Activated naive CD4-positive, alpha-beta T cell treated with Interleukin-2 at 50 U/mL for 16 hours (primary cell): ENCODE measurements at regions not wholly inside any gene's neighbourhood (a gene's known extent, or its start where the extent isn't known, plus 50 kb on each side); places are given as distances from the start of the nearest gene placed in this dataset.
"Not testable (repeated sequence)": the region's sequence is repeated elsewhere in the genome, so short reads cannot be mapped to it uniquely, and the experiment has no call there.

Source experiments
- DNase-seq: peaks from one replicate; pipeline ENCODE4 v3.0.0-alpha.2; 2020

DNA sequence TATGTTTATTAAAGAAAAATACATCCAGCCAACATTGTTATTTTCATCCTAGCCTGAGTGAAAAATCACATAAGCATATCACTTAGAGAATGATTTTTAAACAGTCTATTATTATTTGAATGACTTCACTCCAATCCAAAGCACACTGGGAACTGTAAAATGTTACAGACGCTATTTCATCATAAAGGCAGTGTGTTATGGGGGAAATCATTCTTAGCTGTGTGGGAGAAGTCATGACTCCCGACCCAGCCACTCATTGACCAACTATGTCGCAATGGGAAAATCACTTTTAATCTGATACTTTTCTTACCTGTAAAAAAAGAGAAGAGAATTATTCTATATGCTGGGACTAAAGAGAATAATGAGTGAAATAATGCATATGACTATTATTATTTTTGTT is 653.6 kb downstream of the TTLL7 start:
- not testable (repeated sequence) for DNase-seq

GRCh38 chr1:83343767-83344166 is 655.2 kb downstream of the TTLL7 start:
- not testable (repeated sequence) for DNase-seq

DNA sequence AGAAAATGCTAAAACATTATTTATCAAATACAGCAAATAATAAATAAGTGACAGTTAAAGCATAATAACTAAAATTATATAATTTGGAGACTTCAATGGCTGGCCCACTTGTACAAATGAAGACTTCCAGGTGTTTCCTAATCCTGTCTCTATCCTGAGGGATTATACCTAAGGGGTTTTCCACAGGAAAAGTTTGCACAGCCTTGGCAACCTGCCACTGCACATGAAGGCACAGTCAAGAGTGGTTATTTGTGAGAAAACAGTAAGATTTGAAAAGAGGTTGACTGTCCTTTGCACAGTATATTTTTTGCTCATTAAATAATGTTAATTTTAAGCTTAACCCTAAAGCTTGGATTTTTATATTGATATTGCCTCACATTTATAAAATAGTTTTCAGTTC is 655.9 kb downstream of the TTLL7 start:
- DNase-seq, result not testable (repeated sequence)

DNA sequence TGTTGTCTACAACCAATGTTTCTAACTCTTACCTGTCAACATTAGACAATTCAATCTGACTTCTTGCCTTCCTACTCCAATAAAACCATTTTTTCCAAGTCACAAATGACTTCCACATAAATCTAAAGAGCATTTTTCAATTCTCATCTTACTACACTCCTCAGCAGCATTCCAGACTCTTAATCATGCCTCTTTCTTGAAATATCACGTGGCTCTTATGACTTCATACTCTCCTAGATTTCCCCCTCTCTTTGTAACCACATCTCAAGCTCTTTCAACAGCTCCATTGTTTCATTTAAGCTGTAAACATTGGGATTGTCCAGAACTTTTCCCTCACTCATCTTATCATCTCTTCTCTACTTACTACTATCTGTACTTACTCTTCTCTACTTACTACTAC is 666.6 kb downstream of the TTLL7 start:
- DNase-seq, result not testable (repeated sequence)

GRCh38 chr1:83318366-83318765 is 680.6 kb downstream of the TTLL7 start:
- no peak for DNase-seq

- DNase-seq, result not testable (repeated sequence)
Measured at GRCh38 chr1:83315446-83315845, 683.5 kb downstream of the TTLL7 start.

DNA sequence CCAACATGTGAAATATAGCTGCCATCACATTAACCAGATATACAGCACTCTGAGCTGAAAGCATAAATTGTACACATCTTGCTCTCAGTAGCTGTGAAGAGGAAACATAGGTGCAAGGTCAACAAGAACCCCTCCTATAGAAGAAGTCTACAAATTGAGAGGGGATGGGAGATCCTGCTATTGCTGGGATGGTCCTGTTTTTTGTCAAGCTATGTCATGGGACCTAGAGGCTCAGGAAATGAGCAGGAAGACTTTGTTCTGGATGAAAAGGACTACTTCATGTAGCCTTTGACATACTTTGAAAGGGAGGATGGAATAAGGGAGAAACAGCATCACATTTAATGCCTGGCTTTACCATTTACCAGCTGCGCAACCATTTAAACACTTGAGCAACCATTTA is 688.8 kb downstream of the TTLL7 start:
- DNase-seq, result not testable (repeated sequence)

- not testable (repeated sequence) for DNase-seq
Measured at GRCh38 chr1:83309035-83309434, 689.9 kb downstream of the TTLL7 start.

DNA sequence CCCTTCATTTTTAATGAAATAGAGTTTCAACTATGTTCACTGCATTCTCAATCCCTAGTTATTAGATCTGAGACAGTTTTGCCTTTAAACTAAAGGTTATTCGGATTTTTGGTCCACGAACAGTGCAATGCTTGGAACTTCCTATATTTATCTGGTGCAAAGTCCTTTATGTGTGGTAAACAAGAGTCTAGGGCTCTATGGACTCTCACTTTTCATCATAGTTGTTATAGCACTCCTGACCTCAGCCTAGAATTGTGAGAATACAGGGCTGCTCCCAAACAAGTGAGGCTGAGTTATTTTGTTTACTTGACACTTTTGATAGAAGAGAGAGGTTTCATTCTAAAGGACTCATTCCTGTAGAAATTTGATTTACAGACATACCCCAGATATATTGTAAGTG is 692.1 kb downstream of the TTLL7 start:
- not testable (repeated sequence) for DNase-seq

- not testable (repeated sequence) for DNase-seq
Measured at GRCh38 chr1:83295594-83295993, 703.3 kb downstream of the TTLL7 start.

DNA sequence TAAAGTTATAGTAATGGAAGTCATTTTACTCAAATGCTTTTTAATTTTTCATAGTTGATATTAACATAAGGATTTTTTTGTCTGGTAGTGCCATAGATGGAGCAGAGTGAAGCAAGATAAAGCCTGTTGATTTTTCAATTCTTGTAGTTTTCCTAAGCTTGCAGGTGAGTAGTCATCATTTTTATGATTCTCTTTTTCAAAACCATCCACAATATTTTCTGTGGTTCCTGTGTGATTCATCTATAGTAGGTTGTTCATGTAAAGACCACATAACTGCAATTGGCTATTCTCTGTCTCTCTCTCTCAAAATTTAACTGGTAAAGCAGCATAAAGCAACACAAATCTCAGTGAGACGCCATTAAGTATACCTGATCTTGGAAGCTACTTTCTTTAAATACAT is 711.5 kb downstream of the TTLL7 start:
- DNase-seq, result not testable (repeated sequence)

DNA sequence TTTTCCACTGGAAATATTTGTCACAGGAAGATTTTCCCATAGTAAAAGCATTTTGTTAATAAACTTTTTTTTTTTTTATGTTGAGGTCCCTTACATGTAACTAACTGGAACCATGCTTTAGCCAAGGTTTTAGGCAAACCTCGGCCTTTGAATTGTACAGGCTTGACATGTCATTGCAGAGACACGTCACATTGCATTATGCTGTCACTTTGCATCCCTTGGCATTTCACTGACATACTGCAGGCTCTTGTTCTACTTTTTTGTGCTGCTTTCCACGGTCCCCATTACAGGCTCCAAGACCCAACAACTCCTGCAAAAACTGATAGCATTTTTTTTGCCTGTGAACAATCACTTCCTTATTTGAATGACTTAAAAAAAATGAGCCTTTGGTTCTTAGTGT is 724.3 kb downstream of the TTLL7 start:
- not testable (repeated sequence) for DNase-seq

GRCh38 chr1:83272484-83272883 is 726.4 kb downstream of the TTLL7 start:
- not testable (repeated sequence) for DNase-seq

DNA sequence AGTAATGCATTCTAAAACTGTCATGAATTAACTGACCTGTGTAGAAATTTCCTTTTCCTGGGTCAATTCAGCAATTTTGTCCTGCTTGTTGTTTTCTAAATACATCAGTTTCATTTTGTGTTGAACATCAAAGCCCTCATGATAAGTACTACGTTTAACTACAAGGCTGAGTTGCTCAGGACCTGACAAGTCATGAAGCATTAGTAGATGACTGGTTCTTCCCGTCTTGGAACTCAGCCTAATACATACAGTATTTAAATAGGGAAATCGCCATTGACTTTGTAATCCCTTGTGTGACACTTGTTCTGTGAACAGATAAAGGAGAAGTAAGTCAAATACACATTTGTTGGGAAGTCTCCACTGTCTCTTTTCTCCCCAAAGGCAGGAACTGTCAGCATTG is 727.1 kb downstream of the TTLL7 start:
- not testable (repeated sequence) for DNase-seq

- DNase-seq, result not testable (repeated sequence)
Measured at GRCh38 chr1:83270801-83271200, 728.1 kb downstream of the TTLL7 start.

DNA sequence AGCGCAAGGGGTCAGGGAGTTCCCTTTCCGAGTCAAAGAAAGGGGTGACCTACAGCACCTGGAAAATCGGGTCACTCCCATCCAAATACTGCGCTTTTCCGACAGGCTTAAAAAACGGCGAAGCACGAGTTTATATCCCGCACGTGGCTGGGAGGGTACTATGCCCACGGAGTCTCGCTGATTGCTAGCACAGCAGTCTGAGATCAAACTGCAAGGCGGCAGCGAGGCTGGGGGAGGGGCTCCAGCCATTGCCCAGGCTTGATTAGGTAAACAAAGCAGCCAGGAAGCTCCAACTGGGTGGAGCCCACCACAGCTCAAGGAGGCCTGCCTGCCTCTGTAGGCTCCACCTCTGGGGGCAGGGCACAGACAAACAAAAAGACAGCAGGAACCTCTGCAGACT is 735.1 kb downstream of the TTLL7 start:
- DNase-seq, result not testable (repeated sequence)

- not testable (repeated sequence) for DNase-seq
Measured at GRCh38 chr1:83251687-83252086, 747.2 kb downstream of the TTLL7 start.

DNA sequence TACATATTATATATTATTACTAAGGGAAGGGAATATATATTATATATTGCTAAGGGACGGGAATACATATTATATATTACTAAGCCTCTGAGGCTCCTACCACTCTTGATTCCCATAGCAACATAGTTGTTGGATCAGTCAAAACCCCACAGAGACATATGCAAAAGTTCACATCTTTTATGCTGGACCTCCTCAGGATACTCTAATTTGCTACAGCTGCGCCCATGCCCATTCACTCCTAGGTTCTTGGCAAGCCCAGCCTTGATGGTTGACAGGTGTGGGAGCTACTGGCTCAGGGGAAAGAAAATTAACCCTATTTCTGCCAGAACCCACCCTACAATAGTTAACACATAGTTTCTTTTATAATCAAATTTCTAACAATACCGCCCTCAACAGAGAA is 752.2 kb downstream of the TTLL7 start:
- not testable (repeated sequence) for DNase-seq

DNA sequence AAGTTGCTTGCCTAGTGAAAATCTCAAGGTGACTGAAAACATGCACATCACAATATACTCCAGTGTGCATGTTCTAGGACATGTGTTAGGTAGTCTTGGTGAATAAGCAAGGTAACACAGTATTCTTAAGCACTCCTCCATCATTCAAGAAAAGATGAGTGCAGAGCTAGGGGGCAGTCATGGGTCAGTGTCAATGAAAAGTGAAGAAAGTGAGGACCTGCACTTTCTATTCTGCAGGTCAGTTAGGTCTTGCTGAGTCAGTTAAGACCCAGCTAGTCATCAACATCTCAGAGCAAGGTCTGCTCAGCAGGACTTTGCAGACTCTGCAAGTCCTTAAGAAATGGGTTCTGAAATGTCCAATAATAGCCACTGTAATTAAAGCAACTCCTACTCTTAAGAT is 754.1 kb downstream of the TTLL7 start:
- not testable (repeated sequence) for DNase-seq

DNA sequence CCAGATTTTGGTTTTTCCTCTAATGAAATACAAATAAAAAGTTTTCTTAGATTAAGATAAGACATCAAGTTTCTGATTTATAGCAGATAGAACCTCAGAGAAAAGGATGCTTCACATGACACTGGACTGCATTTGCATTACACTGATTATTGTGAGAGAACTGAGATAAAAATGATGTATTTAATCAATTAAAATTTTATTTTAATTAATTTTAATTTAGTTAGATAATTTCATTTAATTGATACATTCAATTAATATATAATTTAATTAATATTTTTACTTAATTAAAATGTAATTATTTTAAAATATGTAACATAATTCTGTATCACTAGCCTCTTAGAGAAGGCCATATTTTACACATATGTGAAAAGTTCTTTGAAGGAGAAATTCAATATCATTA is 759.4 kb downstream of the TTLL7 start:
- not testable (repeated sequence) for DNase-seq

GRCh38 chr1:83238654-83239053 is 760.3 kb downstream of the TTLL7 start:
- DNase-seq, result not testable (repeated sequence)

DNA sequence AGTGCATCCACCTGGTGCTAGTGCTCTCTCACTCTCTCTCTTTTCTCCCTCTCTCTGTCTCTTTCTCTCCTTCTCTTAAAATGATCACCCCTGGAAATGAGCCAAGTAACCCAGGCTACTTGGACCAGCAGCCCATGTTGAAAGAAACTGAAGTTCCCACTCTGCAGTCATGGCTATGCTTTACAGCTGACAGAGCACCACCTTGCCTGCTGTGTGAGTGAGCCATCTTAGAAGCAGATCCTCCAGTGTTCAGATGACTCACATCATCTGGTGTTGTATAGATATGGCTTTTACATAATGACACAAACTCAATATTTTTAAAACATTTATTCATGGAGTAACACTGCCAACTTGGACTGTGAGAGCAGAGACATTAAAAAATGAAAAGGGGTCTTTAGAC is 779.1 kb downstream of the TTLL7 start:
- DNase-seq, result not testable (repeated sequence)

DNA sequence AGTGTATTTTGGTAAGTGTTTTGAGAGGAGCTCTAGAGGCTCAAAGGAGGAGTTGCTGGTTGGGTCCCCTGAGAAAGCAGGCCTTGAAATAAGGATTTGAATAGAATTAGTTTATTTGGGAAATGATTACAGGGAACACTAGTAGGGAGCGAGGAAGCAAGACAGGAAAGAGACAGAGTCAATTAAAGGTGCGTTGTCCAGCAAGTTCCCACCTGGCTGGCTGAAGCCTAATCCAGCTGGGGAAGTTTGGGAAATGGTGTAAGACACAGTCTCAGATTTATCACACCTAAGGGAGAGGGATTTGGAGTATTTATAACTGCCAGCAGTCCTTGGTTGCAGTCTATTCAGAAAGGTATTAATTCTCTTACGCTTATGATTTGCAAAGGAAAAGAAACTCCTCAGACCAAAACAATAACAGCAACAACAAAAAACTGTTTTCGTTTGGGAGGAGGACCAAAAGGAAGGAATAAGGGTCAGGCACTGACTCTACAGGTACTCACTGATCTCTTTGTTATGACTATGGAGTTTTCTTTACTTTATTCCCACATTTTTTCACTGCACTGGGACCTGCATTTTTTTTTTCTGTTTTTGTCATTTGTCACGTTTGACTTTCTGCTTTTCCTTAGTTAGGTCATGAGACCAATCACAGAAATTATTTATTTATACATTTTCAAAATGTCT is 780.8 kb downstream of the TTLL7 start:
- DNase-seq, result not testable (repeated sequence)

GRCh38 chr1:83214317-83214716 is 784.6 kb downstream of the TTLL7 start:
- DNase-seq, result not testable (repeated sequence)

DNA sequence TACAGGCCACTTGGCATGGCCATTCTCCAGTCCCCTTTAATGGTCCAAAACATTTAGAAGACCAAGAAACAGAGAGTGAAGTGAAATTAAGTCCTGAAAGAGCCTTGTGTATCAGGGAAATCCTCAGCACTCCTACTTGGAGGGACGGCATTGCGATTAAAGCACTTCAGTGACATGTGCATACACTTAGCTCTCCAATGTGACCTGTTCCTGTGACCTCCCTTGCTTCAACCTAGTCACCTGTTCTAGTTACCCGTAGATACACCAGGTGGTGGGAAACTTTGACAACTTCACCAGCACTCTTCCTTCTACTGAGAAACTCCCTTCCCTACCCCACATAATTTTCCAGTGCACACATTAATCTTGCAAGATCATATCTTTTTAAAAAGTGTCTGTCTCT is 785.3 kb downstream of the TTLL7 start:
- not testable (repeated sequence) for DNase-seq
